ENCODE measurements at regions not wholly inside any gene's neighbourhood (a gene's known extent, or its start where the extent isn't known, plus 50 kb on each side); places are given as distances from the start of the nearest gene placed in this dataset.

- no peak for TF ChIP-seq POLR2A (IDR thresholded peaks at IDR 0.05)
- no peak for TF ChIP-seq CTCF (IDR thresholded peaks at IDR 0.05)
These were observed 2023.7 kb downstream of the ARAP2 start for GRCh38 chr4:34220601-34221000.

Data from right lobe of liver (tissue), 4 donors.